HAP-1 (cell line): ENCODE measurements at regions not wholly inside any gene's neighbourhood (a gene's known extent, or its start where the extent isn't known, plus 50 kb on each side); places are given as distances from the start of the nearest gene placed in this dataset.
A peak's percentile ranks its signal among the peaks of the same experiment; 100 is the strongest.
"Not testable (repeated sequence)": the region's sequence is repeated elsewhere in the genome, so short reads cannot be mapped to it uniquely, and the experiment has no call there.

Experiments used
- DNase-seq, 2 experiments: peaks; one replicate each; pipeline ENCODE4 v3.0.0-alpha.2; 2016 to 2020; ENCODE audit warnings: low spot score in 2 of 2
- H3K27me3 ChIP-seq: fragments of 250-450 bp; sonication (Bioruptor Pico); 2 replicates; pipeline ENCODE4 v1.5.1; 2020; ENCODE audit warnings: low read depth, mild to moderate bottlenecking, moderate library complexity
- H3K36me3 ChIP-seq: fragments of 250-450 bp; sonication (Bioruptor Pico); replicated peaks from 2 replicates; pipeline ENCODE4 v1.5.1; 2020; ENCODE audit warnings: mild to moderate bottlenecking
- H3K4me1 ChIP-seq: fragments of 250-450 bp; sonication (Bioruptor Pico); 2 replicates; pipeline ENCODE4 v1.5.1; 2020; ENCODE audit warnings: mild to moderate bottlenecking
- H3K4me3 ChIP-seq: fragments of 250-450 bp; sonication (Bioruptor Pico); 2 replicates; pipeline ENCODE4 v1.5.1; 2020; ENCODE audit warnings: mild to moderate bottlenecking, moderate library complexity
- H3K9me3 ChIP-seq: fragments of 250-450 bp; sonication (Bioruptor Pico); 2 replicates; pipeline ENCODE4 v1.5.1; 2020; ENCODE audit warnings: mild to moderate bottlenecking, moderate library complexity
- in situ Hi-C: fragments of 300-500 bp; cut with MboI; formaldehyde crosslinking; loops from 3 replicates; pipeline ENCODE4 v1.14.3; 2020; ENCODE audit warnings: low sequenced_read_pairs, inconsistent platforms, mixed read lengths

DNA sequence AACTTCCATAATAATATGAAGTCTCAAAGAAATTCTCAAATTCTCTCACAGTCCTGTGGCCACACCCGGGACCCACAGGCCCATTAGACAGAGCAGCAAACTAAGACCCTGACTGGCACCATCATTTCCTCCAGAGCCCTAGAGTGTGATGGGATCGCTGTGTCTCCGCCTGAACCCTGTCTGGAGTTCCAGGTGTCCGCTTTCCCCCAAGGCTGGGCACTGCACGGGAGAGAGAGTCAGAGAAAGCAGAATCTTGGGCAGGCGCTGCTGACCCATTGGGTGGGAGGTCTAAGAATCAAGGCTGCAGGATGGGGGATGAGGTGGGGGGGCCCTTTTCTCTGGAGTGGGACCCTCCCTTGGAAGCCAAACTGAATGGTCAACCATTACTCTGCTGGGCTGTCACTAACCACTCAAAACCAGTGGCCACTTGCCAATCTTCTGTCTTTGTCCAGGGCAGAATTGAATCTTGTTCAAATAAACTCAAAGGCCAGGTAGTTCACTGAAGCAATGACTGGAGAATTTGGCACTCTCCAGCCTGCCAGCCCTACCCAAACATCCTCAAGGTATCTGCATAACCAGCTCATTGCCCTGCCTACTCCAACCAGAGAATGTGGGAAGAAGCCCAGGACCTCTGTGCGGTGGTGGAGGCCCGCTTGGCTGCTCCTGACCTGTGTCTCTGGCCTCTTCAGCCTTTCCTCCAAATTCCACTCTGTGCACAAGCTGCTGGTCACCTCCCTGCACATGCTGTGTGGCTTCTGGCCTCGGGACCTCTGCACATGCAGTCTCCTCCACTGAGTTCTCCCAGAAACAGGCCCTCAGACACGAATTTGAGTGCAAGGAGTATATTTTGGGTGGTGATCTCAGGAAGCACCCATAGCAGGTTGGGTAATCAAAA, 141.1 kb downstream of the CEBPB start:
- DNase-seq = no peak
- Histone ChIP-seq H3K4me3 (no peak overlapping the region), H3K36me3 (no peaks in the 10 kb centered on the region), H3K27me3 (no peaks in the 10 kb centered on the region; the same call in 1 of the 2 replicates), H3K4me1 (no peaks in the 10 kb centered on the region), H3K9me3 (no peaks in the 10 kb centered on the region)
- in situ Hi-C loops = no loop called here

DNA sequence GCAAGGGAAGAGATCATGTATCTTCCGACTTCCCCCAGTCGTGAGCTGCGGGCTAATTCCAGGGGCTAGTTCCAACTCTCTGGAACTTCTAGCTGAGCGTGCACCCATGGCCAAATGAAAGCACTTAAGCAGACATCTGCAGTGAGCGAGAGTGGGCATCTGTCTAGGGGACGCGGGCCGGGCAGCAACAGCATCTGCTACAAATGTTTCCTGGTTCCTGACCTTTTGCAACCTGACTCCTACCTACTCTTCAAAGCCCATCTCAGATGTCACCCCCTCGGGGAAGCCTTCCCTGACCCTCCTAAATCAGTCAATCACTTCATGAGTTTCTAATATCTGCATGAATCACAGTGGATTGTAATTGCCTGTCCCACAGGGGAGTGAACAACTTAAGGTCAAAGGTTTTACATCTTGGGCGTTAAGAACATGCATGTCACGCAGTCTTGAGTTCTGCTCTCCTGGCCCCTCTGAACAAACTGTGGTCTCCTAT, 141.9 kb downstream of the CEBPB start:
- H3K27me3 ChIP-seq = no peaks in the 10 kb centered on the region; the same call in 1 of the 2 replicates

DNA sequence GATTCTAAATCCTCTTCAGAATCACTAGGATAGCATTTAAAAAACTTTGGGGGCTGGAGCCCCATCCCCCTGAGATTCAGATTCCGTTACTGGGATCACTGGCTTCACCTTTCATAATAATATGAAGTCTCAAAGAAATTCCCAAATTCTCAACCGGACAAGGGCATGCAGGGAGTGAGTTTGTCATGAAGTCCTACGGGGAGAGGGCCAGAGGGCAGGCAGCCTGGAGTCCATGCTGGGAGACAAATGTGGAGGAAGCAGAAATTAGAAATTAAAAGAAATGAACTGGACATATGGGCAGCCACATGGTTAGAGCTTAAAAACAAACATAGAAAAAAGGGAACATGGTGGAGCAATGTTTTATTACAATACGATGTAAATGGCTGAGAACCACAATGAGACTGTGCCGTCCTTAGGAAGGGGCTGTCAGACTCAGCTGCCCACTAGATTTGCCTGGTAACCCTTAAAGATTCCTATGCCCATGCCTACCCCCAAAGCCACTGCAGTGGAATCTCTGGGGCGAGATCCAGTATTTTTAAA, 142.6 kb downstream of the CEBPB start:
- no peak for DNase-seq
- Histone ChIP-seq H3K27me3 (no peaks in the 10 kb centered on the region; the same call in 1 of the 2 replicates), H3K4me1 (no peaks in the 10 kb centered on the region), H3K4me3 (no peak overlapping the region), H3K36me3 (no peaks in the 10 kb centered on the region), H3K9me3 (no peaks in the 10 kb centered on the region)
- in situ Hi-C loops = no loop called here

More for the DNA sequence above, 141.9 kb downstream of the CEBPB start:
- Histone ChIP-seq H3K9me3 (no peaks in the 10 kb centered on the region), H3K4me1 (no peaks in the 10 kb centered on the region), H3K4me3 (no peak overlapping the region), H3K36me3 (no peaks in the 10 kb centered on the region)
- no peak for DNase-seq
- in situ Hi-C loops = no loop called here

DNA sequence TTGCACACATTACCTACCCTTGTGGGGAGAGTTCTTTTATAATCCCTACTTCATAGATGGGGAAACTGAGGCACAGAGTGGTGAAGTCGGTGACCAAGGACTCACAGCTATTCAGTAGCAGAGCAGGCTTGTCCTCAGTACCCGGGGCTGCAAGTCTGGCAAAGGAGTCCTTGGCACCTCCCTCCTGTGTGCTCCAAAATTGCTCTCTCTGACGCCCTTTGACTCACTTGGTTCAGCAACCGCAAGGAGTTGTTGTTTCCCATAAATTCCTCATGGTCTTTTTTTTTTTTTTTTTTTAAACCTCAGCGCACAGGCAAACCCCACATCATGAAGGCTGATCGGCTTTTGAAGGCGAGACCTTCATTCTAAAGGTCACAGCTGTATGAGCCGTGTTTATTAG, 143.2 kb downstream of the CEBPB start:
- in situ Hi-C loops = no loop called here
- no peaks in the 10 kb centered on the region for H3K4me1 ChIP-seq
- DNase-seq = no peak
- H3K9me3 ChIP-seq = no peaks in the 10 kb centered on the region
- no peak overlapping the region for H3K4me3 ChIP-seq
- H3K27me3 ChIP-seq = no peaks in the 10 kb centered on the region; the same call in 1 of the 2 replicates
- no peaks in the 10 kb centered on the region for H3K36me3 ChIP-seq

DNA sequence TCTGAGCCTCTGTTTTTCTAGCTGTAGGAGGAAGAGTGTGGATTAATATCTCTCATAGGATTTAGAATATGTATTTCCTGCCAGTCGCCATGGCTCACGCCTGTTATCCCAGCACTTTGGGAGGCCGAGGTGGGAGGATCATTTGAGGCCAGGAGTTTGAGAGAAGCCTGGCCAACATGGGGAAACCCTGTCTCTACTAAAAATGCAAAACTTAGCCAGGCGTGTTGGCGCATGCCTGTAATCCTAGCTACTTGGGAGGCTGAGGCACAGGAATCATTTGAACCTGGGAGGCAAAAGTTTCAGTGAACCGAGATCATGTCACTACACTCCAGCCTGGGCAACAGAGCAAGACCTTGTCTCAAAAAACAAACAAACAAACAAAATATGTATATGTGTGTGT, 143.9 kb downstream of the CEBPB start:
- in situ Hi-C loops, H3K4me1 ChIP-seq, DNase-seq, H3K9me3 ChIP-seq, H3K27me3 ChIP-seq, H3K36me3 ChIP-seq, H3K4me3 ChIP-seq: not testable (repeated sequence)

DNA sequence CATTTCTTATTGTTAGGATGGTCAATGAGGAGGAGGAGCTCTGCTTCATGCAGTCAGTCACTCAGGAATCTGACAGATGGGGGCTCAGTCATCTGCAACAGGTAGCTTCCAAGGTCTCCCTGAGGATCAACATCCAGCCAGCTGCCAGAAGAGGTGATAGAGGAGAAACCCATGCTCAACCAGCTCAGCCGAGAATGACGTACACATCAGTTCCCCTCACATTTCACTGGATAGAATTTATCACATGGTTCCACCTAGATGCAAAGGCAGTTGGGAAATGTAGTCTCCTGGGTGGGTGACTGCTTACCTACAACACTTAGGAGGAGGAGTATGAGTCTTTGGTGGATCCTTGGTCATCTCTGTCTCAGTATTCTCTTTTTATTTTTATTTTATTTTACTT, 144.5 kb downstream of the CEBPB start:
- DNase-seq = peak; percentile 16 to 32
- H3K36me3 ChIP-seq = no peaks in the 10 kb centered on the region
- no peaks in the 10 kb centered on the region; the same call in 1 of the 2 replicates for H3K27me3 ChIP-seq
- H3K4me1 ChIP-seq = no peaks in the 10 kb centered on the region
- no peaks in the 10 kb centered on the region for H3K9me3 ChIP-seq
- in situ Hi-C loops = no loop called here
- no peak overlapping the region for H3K4me3 ChIP-seq

DNA sequence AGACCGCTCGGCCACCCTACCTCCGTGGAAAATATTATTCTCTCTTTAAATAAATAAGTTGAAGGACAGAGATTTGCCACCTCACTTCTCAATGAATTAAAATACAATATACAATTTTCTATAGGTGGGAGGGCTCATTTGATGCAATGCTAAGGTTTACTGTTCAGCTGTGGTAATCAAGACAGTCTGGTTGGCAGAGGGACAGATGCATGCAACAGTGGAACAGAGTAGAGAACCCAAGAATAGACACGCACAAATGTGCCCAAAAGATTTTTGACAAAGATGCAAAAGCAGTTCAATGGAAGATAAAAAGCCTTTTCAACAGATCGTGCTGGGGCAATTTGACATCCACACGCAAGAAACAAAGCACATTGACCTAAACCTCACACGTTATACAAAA, 145.2 kb downstream of the CEBPB start:
- no peak overlapping the region for H3K4me3 ChIP-seq
- H3K4me1 ChIP-seq = no peaks in the 10 kb centered on the region
- in situ Hi-C loops = no loop called here
- H3K27me3 ChIP-seq = no peaks in the 10 kb centered on the region; the same call in 1 of the 2 replicates
- no peaks in the 10 kb centered on the region for H3K9me3 ChIP-seq
- no peaks in the 10 kb centered on the region for H3K36me3 ChIP-seq
- DNase-seq = no peak

DNA sequence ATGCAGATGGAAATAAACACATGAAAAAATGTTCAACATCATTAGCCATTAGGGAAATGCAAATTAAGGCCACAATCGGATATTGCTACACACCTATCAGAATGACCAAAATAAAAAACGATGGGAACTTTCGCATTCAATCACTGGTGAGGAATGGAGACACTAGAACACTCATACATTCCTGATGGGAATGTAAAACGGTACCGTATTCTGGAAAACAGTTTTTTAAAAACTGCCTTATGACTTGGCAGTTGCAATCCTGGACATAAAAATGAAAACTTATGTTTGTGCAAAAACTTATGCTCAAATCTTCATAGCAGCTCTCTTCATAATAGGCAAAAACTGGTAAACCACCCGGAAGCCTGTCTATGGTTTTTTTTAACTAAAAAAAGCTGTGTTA, 146.0 kb downstream of the CEBPB start:
- no peaks in the 10 kb centered on the region for H3K4me1 ChIP-seq
- DNase-seq = no peak
- no peaks in the 10 kb centered on the region for H3K36me3 ChIP-seq
- H3K4me3 ChIP-seq = no peak overlapping the region
- H3K9me3 ChIP-seq = no peaks in the 10 kb centered on the region
- H3K27me3 ChIP-seq = no peaks in the 10 kb centered on the region; the same call in 1 of the 2 replicates
- in situ Hi-C loops = no loop called here

DNA sequence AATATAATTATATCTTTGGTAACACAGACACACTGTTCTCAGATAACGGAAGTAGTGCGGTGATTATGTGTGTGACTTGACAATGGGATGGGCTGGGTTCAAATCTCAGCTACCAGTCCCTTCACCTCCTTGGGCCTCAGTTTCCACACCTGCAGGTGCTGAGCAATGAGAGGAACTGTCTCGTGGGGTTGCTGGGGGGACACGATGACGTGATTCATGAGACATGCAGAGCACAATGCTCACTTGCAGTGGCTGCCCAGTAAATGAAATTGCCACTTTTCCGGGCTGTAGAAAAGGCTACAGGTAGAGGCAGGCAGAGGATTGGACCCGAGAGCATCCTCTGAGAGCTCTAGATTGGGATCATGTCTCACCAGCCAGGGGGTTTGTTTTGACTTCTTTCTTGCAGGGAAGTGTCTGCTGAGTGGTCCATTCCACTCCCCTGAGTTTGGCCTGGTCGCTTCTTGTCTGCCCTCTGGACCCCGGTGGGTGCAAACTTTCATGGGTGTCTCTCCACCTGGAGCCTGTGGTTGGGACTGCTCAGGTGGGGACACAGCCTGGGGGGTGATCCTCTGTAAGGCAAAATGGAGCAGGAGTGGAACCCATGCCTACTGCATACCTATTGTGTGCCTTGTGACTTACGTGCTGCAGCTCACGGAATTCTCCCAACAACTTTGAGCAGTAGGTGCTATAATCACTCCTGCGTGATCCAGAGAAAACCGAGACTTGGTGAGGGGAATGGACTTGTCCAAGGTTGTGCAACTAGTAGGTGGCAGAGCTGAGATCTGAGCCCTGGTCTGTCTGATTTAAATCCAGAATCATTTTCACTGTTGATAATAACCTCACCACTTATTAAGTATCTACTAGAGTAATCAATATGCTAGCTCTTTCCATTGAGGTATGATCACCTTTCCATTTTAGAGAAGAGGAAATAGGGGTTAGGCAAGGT, 147.2 kb downstream of the CEBPB start:
- no peak for DNase-seq
- H3K36me3 ChIP-seq = no peaks in the 10 kb centered on the region
- in situ Hi-C loops = no loop called here
- H3K4me3 ChIP-seq = no peak overlapping the region
- no peaks in the 10 kb centered on the region; the same call in 1 of the 2 replicates for H3K27me3 ChIP-seq
- H3K4me1 ChIP-seq = no peaks in the 10 kb centered on the region
- no peaks in the 10 kb centered on the region for H3K9me3 ChIP-seq

DNA sequence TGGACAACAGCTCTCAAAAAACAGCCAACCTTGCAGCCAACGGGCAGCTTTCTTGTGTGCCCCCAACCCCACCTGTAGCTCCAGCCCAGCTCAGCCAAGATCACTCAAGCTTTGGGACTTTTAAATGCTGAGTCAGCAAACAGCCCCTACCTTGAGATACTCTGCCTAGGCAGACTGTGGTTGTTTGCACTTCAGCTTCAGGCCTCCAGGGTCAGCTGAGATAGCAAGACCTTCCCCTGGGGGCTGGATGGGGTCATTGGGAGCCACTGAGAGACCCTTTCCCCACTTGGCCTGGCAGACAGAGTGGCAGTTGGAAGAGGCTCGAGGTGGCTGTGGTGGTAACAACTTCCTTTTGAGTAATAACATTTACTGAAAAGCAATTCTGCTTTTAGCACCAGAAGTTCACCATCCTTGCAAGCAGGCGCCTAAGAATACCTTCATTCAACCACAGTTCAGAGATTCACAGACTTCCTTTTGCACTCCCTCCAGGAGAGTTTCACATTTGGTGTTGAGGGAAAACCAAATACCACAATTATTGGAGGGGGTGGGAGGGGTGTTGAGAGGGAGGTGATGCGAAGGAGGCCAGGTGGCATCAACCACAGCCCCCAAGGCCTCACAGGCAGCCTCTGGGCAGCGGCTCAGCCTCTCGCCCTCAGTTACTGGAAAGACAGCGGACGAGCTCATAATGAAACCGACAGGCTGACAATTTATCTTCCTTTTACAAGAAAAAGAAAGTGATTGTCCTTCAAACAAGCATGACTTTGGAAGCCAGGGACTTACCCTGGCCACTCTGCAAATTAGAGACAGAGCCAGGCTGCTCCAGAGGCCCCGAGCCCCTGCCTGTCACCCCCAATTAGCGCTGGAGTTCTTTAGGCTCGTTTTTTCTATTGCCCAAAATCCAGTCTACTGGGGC, 148.1 kb downstream of the CEBPB start:
- DNase-seq = no peak
- H3K27me3 ChIP-seq = no peaks in the 10 kb centered on the region; the same call in 1 of the 2 replicates
- H3K4me1 ChIP-seq = no peaks in the 10 kb centered on the region
- no peak overlapping the region for H3K4me3 ChIP-seq
- in situ Hi-C loops = no loop called here
- no peaks in the 10 kb centered on the region for H3K9me3 ChIP-seq
- no peaks in the 10 kb centered on the region for H3K36me3 ChIP-seq

DNA sequence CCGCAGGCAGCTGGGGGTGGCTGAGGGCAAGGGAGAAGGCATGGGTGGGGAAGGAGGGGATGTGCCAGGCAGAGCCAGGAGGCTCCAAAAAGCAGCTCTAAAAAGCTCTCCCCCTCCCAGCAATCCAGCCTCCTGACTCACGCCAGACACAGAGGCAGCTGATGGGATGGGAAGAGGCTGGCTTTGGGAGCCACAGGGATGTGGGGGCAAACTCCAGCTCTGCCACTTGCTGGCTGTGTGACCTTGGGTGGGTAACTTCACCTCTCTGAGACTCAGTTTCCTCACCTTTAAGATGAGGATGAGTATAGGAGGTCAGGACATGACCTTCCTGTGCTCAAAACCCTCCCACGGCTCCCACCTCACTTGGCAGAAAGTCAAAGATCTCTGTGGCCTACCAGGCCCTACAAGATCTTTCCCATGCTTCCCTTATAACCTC, 148.9 kb downstream of the CEBPB start:
- H3K9me3 ChIP-seq = no peaks in the 10 kb centered on the region
- in situ Hi-C loops = no loop called here
- H3K27me3 ChIP-seq = no peaks in the 10 kb centered on the region; the same call in 1 of the 2 replicates
- H3K4me1 ChIP-seq = no peaks in the 10 kb centered on the region
- H3K4me3 ChIP-seq = no peak overlapping the region
- H3K36me3 ChIP-seq = no peaks in the 10 kb centered on the region
- no peak for DNase-seq

DNA sequence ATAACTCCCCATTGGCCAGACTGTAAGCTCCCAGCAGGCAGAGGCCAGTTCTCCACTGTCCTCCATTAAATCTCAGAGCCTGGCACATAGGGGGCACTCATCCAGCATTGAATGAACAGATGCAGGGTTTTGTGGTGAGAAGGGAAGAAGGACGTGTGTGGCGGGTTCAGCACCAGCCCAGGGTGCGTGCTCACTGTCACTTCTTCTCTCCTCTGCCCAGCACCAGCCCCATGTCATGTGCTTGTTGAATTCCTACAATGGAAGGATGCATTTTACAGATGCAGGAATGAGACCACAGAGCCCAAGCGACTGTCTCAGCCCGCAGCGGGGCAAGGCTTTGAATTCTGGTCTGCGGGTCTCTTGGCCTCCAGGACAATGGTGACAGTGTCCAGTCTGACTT, 149.9 kb downstream of the CEBPB start:
- in situ Hi-C loops = no loop called here

More for the DNA sequence above, 149.9 kb downstream of the CEBPB start:
- H3K9me3 ChIP-seq = no peaks in the 10 kb centered on the region
- no peaks in the 10 kb centered on the region for H3K4me1 ChIP-seq
- no peaks in the 10 kb centered on the region; the same call in 1 of the 2 replicates for H3K27me3 ChIP-seq
- no peak overlapping the region for H3K4me3 ChIP-seq
- DNase-seq = no peak
- no peaks in the 10 kb centered on the region for H3K36me3 ChIP-seq
